Sigmoid colon (tissue), 6 donors: ENCODE measurements at regions not wholly inside any gene's neighbourhood (a gene's known extent, or its start where the extent isn't known, plus 50 kb on each side); places are given as distances from the start of the nearest gene placed in this dataset.

Experiments
- DNase-seq: peaks from one replicate; pipeline ENCODE4 v3.0.0-alpha.2; 2019
- H3K27ac ChIP-seq, 4 donors: fragments of 200-600 bp; sonication (generic); one replicate each; pipeline ENCODE4 v1.5.1; 2016 to 2019; ENCODE audit warnings: mild to moderate bottlenecking in 1 of 4
- H3K27me3 ChIP-seq, 3 donors: fragments of 200-600 bp; sonication (generic); one replicate each; pipeline ENCODE4 v1.5.1; 2019; ENCODE audit warnings: mild to moderate bottlenecking in 1 of 3
- H3K36me3 ChIP-seq, 4 donors: fragments of 200-600 bp; sonication (generic); one replicate each; pipeline ENCODE4 v1.5.1; 2016 to 2019
- H3K4me1 ChIP-seq, 4 donors: fragments of 200-600 bp; sonication (generic); one replicate each; pipeline ENCODE4 v1.5.1; 2017 to 2019
- H3K4me3 ChIP-seq, 4 donors: fragments of 200-600 bp; sonication (generic); one replicate each; pipeline ENCODE4 v1.5.1; 2017 to 2019; ENCODE audit warnings: mild to moderate bottlenecking in 2 of 4, moderate library complexity in 1 of 4
- H3K9me3 ChIP-seq, 4 donors: fragments of 200-600 bp in 3 of 4; sonication (generic) in 3 of 4; one replicate each; pipeline versions ENCODE4 v1.5.1 to v1.6.1; 2013 to 2019
- CTCF ChIP-seq, 4 experiments: fragments of 450-650 bp in 3 of 4; fragments of 200-600 bp in 1 of 4; IDR thresholded peaks; one replicate each; pipeline ENCODE4 v1.5.1; 2016 to 2019; ENCODE audit warnings: antibody characterized with exemption in 4 of 4, mild to moderate bottlenecking in 3 of 4, moderate library complexity in 2 of 4
- EP300 ChIP-seq, 4 donors: sonication (generic); formaldehyde crosslinking; IDR thresholded peaks; one replicate each; pipeline ENCODE4 v1.6.1; 2017; ENCODE audit warnings: antibody characterized with exemption in 4 of 4
- POLR2A ChIP-seq, 2 donors: fragments of 450-650 bp; IDR thresholded peaks; one replicate each; pipeline ENCODE4 v1.6.1; 2016; ENCODE audit warnings: antibody characterized with exemption in 2 of 2, mild to moderate bottlenecking in 2 of 2, moderate library complexity in 2 of 2
- POLR2AphosphoS5 ChIP-seq, 4 donors: sonication (generic); formaldehyde crosslinking; IDR thresholded peaks; one replicate each; pipeline ENCODE4 v1.6.1; 2017; ENCODE audit warnings: antibody characterized with exemption in 4 of 4
- WGBS, 2 donors: extraction: QIAGEN DNeasy Blood & Tissue Kit; methylation state at CpG; one replicate each; pipeline ENCODE4 v1.1.7; 2013; 5-methylcytosine and 5-hydroxymethylcytosine counted together
- intact Hi-C: fragments of 100-400 bp; cut with DNase I; formaldehyde crosslinking; loops from one replicate; pipeline ENCODE4 v1.15.1; 2023
- donor health status: healthy with polysubstance abuse.
- donor health status: healthy.

DNA sequence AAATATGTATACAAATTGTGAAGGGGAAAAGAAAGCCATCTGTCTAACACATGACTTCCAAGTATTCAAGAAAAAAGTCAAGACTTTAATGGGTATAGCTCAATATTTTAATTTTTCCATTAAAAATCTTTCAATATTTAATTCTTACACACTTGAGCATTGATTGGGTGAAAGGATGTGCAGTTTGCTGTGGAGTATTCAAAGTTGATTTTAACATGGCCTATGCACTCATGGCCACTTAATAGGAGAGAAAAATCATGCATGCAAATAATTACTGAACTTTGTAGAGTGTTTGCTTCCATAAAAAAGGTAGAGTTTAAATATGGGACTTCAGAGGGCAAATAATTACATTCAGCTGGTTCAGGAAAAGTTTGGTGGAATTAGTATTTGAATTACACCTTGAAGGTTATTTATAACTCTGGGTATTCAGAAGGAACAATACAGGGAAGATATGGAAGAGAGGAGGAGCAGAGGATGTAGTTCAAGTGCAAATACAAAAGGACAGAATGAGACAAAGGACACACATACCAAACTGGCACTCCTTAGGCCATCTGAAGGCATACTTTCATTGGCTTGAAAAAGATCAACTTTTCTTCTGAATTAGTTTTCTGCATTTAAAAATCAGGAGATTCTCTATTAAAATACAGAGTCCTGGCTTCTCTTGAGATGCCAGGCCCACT, 90.1 kb downstream of the OTOL1 start:
- H3K9me3 ChIP-seq: no peaks in the 10 kb centered on the region
- no peak overlapping the region for H3K27ac ChIP-seq
- intact Hi-C loops: no loop called here
- H3K4me3 ChIP-seq: no peak overlapping the region
- no peaks in the 10 kb centered on the region for H3K4me1 ChIP-seq
- no peak for TF ChIP-seq CTCF (IDR thresholded peaks at IDR 0.05)
- TF ChIP-seq POLR2AphosphoS5 (IDR thresholded peaks at IDR 0.05): no peak
- no peak for TF ChIP-seq POLR2A (IDR thresholded peaks at IDR 0.05)
- TF ChIP-seq EP300 (IDR thresholded peaks at IDR 0.05): no peak
- H3K36me3 ChIP-seq: no peaks in the 10 kb centered on the region
- DNase-seq: no peak
- H3K27me3 ChIP-seq: no peaks in the 10 kb centered on the region

DNA sequence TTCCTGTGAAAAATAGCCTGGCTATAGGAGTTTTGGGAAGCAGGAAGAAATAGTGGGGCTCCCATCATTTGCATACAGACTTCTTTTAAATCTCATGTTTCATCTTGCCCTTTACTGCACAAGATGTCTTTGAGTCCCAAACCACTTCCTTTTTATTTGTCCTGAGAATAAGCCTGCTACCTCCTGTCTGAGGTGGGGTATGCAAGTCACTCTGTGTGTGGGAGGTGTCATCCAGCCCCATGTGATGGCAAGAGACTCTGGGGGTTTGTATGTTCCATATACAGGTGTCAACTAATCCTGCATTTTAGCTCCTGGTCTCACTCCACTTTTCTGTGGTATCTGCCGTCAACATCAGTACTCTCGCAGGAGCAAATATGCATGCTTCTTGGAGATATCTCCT, 102.0 kb downstream of the OTOL1 start:
- intact Hi-C loops: no loop called here
- 94 to 96% methylated on average over 2 of the region's 2 CpGs for WGBS, 2 donors
- no peak for TF ChIP-seq POLR2A (IDR thresholded peaks at IDR 0.05)
- no peak for TF ChIP-seq POLR2AphosphoS5 (IDR thresholded peaks at IDR 0.05)
- TF ChIP-seq EP300 (IDR thresholded peaks at IDR 0.05): no peak
- TF ChIP-seq CTCF (IDR thresholded peaks at IDR 0.05): no peak

GRCh38 chr3:161599697-161600096, 103.1 kb downstream of the OTOL1 start:
- TF ChIP-seq EP300 (IDR thresholded peaks at IDR 0.05): no peak
- TF ChIP-seq POLR2A (IDR thresholded peaks at IDR 0.05): no peak
- no peak for TF ChIP-seq POLR2AphosphoS5 (IDR thresholded peaks at IDR 0.05)
- no peak for TF ChIP-seq CTCF (IDR thresholded peaks at IDR 0.05)
- intact Hi-C loops: no loop called here
- no peak overlapping the region for H3K27ac ChIP-seq
- no peaks in the 10 kb centered on the region for H3K27me3 ChIP-seq
- DNase-seq: no peak
- H3K4me1 ChIP-seq: no peaks in the 10 kb centered on the region
- H3K4me3 ChIP-seq: no peak overlapping the region
- H3K36me3 ChIP-seq: no peaks in the 10 kb centered on the region
- no peaks in the 10 kb centered on the region for H3K9me3 ChIP-seq
- WGBS, 2 donors: 11 to 47% methylated on average over 1 of the region's 1 CpG

More for the DNA sequence above, 102.0 kb downstream of the OTOL1 start:
- no peak overlapping the region for H3K27ac ChIP-seq
- no peaks in the 10 kb centered on the region for H3K36me3 ChIP-seq
- no peaks in the 10 kb centered on the region for H3K9me3 ChIP-seq
- H3K4me3 ChIP-seq: no peak overlapping the region
- no peak for DNase-seq
- H3K27me3 ChIP-seq: no peaks in the 10 kb centered on the region
- H3K4me1 ChIP-seq: no peaks in the 10 kb centered on the region

DNA sequence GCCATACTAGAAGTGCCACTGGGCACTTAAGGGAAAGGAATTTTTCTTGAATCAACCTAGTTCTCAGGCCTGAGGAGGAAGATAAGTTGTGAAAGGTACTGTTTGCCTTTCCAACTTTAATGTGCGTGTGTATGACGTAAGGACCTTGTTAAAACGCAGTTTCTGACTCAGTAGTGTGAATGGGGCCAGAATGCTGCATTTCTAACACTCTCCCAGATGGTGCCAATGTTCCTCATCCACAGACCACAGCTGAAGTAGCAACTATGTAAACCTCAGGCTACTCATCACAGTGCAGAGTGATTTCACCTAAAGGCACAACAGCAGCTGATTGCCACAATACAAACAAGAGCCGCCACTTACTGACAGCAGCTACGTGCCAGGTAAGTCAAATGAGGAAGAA, 103.6 kb downstream of the OTOL1 start:
- 30 to 65% methylated on average over 5 of the region's 5 CpGs for WGBS, 2 donors
- H3K4me1 ChIP-seq: no peaks in the 10 kb centered on the region
- TF ChIP-seq POLR2A (IDR thresholded peaks at IDR 0.05): no peak
- no peak for TF ChIP-seq EP300 (IDR thresholded peaks at IDR 0.05)
- TF ChIP-seq CTCF (IDR thresholded peaks at IDR 0.05): no peak
- no peak for TF ChIP-seq POLR2AphosphoS5 (IDR thresholded peaks at IDR 0.05)
- no peaks in the 10 kb centered on the region for H3K27me3 ChIP-seq
- no peak overlapping the region for H3K4me3 ChIP-seq
- intact Hi-C loops: no loop called here
- no peak overlapping the region for H3K27ac ChIP-seq
- no peaks in the 10 kb centered on the region for H3K9me3 ChIP-seq
- no peaks in the 10 kb centered on the region for H3K36me3 ChIP-seq
- no peak for DNase-seq

GRCh38 chr3:161602475-161602874, 105.9 kb downstream of the OTOL1 start:
- Histone ChIP-seq H3K36me3 (no peaks in the 10 kb centered on the region), H3K4me3 (no peak overlapping the region), H3K27me3 (no peaks in the 10 kb centered on the region), H3K27ac (no peak overlapping the region), H3K9me3 (no peaks in the 10 kb centered on the region), H3K4me1 (no peaks in the 10 kb centered on the region)
- no peak for TF ChIP-seq CTCF (IDR thresholded peaks at IDR 0.05)
- no peak for TF ChIP-seq POLR2A (IDR thresholded peaks at IDR 0.05)
- 77 to 84% methylated on average over 1 of the region's 1 CpG for WGBS, 2 donors
- no peak for DNase-seq
- intact Hi-C loops: no loop called here
